HG02588 (cell line): ENCODE measurements at regions not wholly inside any gene's neighbourhood (a gene's known extent, or its start where the extent isn't known, plus 50 kb on each side); places are given as distances from the start of the nearest gene placed in this dataset.

Experiments used
- ATAC-seq: cut with Tn5 transposase; IDR thresholded peaks from one replicate; pipeline ENCODE4 v1.9.1; 2021; ENCODE audit warnings: mild to moderate bottlenecking, moderate library complexity; ENCODE audit not compliant: unreplicated experiment

DNA sequence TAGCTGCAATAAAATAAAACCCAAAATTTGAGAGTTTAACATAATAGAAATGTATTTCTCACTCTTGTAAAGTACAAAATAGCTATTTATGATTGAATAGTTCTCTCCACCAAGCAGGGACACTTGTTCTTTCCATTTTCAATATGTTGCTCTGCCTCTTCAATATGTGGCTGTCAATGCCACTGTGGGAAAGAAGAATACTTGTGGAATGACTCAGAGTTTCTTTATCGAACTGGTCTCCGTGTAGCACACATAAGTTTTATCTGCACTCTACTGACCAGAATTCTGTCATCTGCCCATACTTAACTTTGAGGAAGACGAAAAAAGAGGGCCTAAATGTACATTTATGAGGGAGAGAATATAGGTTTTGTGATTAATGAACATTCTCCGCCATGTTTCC is 256.9 kb downstream of the ATXN7L3B start:
- no peak for ATAC-seq

DNA sequence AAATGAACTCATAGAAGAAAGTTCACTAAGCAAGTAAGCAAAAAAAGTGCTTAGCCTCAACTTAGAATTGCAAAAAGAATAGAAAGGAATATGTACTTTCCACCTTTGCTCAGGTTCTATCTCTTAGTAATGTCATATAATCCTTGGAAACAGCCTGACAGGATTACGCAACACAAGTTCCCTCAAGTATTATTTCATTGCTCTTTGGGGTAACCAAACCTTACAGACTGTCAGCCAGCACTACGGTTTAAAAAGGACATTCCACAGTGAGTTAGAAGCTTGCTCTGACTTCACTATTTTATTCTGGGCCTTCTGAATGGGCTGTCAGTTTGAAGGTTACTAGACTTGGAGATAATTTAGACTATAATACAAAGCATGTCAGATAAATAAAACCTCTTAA is 264.0 kb downstream of the ATXN7L3B start:
- no peak for ATAC-seq

- ATAC-seq = no peak
Measured at GRCh38 chr12:74816398-74817175, 279.0 kb downstream of the ATXN7L3B start.

- ATAC-seq = no peak
Measured at GRCh38 chr12:74817499-74817898, 279.9 kb downstream of the ATXN7L3B start.

- ATAC-seq = no peak
Measured at GRCh38 chr12:74818412-74818811, 280.8 kb downstream of the ATXN7L3B start.

- ATAC-seq = no peak
Measured at GRCh38 chr12:74820324-74820723, 282.7 kb downstream of the ATXN7L3B start.

- ATAC-seq = no peak
Measured at GRCh38 chr12:74836567-74836966, 298.9 kb downstream of the ATXN7L3B start.

DNA sequence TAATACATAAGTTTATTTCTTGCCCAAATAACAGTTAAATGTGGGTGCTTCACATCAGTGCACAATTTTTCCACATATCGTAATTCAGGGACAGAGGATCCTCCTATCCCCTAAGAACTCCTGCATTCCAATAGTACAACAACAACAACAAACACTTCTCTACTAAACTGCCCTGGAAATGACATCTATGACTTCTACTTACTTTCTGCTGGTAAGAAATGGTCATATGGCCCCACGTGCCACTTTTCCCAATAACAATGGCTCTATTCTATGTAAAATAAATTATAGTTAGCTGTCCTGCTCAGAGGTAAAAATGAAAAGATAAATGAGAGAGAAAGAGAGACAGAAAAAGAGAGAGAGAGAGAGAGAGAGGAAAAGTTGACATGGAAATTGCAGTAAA is 308.5 kb downstream of the ATXN7L3B start:
- no peak for ATAC-seq

DNA sequence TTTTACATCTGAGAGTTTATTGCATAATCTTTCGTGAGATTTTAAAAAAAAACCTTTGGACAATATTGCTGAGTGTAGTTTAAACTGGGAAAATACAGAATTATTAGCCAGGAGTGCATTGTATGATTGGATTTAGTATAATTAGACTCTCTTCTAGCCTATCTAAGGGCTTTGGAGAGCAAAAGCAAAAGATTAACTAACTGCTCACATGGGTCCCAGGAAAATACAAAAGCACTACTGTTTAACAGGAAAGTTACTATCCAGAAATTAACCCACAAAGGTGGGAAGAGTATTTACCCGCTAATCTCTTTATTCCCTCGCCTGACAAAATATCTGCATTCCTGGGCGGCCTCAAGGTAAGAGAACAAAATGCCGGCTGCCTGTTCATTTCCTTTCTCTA is 309.5 kb downstream of the ATXN7L3B start:
- no peak for ATAC-seq

DNA sequence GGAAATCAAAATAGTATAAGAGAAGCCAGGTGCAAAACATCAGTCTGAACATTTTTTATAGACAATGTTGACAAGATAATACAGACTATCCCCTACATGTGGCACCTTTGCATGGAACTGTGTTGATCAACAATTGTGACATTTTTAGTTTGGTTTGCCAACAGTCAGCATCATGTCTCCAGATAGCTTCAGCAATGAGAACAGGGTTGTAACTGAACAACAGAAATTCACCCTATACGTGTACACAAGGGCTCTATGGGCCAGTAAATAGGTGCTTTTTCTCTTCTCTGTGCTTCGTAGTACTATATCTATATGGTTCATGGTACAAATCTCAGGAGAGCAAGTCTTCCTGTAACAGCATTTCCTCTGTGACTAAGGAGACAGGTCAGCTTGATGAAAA is 310.4 kb downstream of the ATXN7L3B start:
- ATAC-seq = no peak

- no peak for ATAC-seq
Measured at GRCh38 chr12:74849801-74850200, 312.2 kb downstream of the ATXN7L3B start.

DNA sequence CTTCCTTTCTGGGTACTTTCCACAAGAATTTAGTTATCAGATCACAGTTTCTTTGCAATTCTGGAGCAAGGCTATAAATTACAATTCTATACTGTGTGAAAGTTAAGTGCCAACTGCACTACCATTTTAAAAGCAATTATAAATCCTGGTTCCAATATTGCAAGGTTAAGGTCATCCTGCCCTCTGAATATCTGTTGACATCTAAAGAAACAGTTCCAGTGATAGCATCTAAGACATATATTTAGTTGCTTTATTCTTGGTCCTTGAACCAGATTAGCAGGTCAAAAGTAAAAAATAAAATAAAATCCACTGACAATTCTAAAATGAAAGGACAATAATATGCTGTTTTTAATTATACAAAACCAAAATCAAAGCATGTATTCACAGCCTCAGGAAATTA is 334.2 kb downstream of the ATXN7L3B start:
- no peak for ATAC-seq

GRCh38 chr12:74885775-74886174 is 323.9 kb downstream of the KCNC2 start:
- ATAC-seq = no peak

GRCh38 chr12:74889073-74889472 is 320.6 kb downstream of the KCNC2 start:
- ATAC-seq = no peak

DNA sequence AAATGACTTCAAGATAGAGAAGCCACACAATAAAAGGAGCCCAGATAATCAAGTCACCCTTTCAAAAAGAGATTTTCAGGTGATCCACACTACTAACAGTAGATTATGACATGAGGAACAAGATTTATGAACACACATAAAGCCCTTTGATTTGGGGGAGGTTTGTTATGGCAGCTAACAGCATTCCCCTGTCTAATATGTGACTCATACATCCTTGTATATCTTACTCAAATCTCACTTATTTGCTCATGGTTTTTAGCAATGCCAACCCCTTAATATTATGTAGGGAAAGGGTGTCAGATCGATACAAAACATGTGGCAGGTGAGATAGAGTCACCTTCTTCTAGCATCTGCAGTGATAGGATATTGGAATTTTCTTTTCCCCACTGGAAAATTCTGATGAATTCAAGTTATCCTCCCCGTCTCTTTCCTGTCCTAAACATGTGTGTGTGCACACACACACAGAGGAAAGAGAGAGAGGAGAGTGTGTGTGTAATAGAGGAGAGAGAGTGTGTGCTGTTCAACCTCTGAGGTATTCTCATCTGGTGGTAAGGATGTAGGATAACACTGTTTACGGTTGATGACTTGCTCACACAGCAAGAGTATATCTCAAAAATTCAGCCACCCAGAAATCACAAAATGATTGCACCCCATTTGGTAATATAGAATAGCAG is 319.9 kb downstream of the KCNC2 start:
- ATAC-seq = peak; percentile 65

GRCh38 chr12:74890237-74890599 is 319.4 kb downstream of the KCNC2 start:
- peak; percentile 97 for ATAC-seq

DNA sequence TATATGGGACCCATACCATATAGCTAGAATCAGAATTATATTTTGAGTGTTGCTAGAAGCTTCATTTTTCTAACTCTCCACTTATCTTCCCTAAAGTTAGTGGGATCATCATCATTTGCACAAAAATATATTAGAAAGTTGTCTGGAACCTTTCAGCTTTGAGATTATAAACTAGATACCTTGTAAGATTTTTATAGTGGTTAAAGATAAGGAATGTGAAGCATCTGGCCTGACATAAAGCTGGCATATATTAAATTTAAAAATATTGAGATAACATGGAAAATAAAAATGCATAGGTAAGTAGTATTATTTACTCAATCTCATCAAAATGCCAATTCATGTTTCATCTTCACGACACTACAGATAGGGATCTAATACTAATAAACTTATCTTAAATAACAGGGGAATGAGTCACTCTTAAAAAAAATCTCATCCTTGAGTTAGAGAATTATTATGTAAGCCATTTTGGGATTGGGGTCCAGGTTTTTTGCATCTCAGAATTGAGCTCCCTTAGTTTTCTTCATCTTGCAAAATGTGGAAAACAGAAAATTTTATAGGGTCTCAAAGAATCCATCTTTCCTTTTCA is 318.5 kb downstream of the KCNC2 start:
- ATAC-seq = no peak

DNA sequence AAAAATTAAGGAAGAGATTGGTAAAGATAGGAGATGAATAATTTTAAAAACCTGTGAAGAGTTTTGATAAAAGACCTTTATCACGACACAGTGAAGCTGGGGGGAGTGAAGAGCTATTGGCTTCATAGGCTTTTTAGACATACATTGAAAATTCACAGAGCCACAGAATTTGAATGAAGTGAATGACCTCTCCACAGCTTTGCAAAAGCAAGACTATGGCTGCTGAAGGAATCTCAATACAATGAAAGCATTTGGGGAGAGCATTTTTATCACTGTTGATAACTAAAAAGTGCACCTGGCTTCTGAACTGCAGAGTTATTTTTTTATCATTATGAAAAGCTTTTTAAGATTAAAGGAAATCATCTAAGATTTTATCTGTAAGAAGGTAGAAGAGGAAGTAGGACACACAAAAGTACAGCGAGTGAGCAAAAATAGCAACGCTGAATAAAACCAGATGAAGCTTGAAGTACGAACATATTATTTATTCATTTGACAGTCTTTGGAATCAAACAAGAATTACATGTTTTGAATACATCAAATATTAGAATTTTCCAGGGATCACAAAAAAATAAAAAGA is 317.5 kb downstream of the KCNC2 start:
- no peak for ATAC-seq

GRCh38 chr12:74896186-74896585 is 313.5 kb downstream of the KCNC2 start:
- ATAC-seq = no peak

DNA sequence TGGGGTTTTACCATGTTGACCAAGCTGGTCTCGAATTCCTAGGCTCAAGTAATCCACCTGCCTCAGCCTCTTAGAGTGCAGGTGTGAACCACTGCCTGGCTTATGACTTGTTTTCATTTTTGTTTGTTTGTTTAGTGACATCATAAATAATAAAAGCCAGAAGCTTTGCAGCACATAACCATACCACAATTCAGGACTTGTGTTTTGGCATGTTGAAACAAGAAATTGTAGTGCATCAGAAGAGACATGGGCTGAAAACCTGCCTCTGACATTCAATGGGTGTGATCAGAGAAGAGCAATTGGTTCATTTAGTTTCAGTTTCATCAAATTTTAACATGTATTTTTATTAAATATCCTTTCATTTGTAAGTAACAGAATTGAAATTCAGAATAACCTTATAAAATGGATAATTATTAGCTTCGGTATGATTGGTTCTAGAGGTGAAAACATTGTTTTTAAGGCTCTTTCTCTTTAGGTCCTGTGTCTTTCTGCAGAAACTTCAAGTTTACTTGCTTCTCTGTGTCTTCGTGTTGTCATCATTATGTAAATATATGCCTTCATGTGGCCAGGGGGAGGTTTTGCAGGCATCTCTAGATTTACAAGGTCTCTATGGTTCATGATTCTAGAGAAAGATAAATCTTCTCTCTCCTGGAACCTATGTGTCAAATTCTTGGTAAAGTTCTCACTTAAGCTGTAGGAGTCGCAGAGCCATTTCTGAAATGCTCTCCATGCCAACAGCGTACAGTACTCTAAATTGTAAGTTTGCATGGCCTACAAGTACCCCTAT is 312.0 kb downstream of the KCNC2 start:
- no peak for ATAC-seq
